GM19467 (cell line): ENCODE measurements at regions not wholly inside any gene's neighbourhood (a gene's known extent, or its start where the extent isn't known, plus 50 kb on each side); places are given as distances from the start of the nearest gene placed in this dataset.
"Not testable (repeated sequence)": the region's sequence is repeated elsewhere in the genome, so short reads cannot be mapped to it uniquely, and the experiment has no call there.

Experiments used
- ATAC-seq: cut with Tn5 transposase; IDR thresholded peaks from one replicate; pipeline ENCODE4 v1.9.1; 2021; ENCODE audit warnings: mild to moderate bottlenecking, moderate library complexity; ENCODE audit not compliant: unreplicated experiment

- ATAC-seq, result no peak
Observed at GRCh38 chr13:108082481-108082880, 132.9 kb downstream of the LIG4 start.

GRCh38 chr13:108077284-108077683 is 138.1 kb downstream of the LIG4 start:
- ATAC-seq, result no peak

GRCh38 chr13:108074429-108074828 is 140.9 kb downstream of the LIG4 start:
- not testable (repeated sequence) for ATAC-seq

GRCh38 chr13:108070925-108071324 is 144.4 kb downstream of the LIG4 start:
- ATAC-seq, result no peak

GRCh38 chr13:108070491-108070890 is 144.8 kb downstream of the LIG4 start:
- no peak for ATAC-seq

GRCh38 chr13:108069521-108070210 is 145.7 kb downstream of the LIG4 start:
- ATAC-seq, result no peak

GRCh38 chr13:108064372-108064771 is 151.0 kb downstream of the LIG4 start:
- not testable (repeated sequence) for ATAC-seq

- ATAC-seq, result no peak
Observed at GRCh38 chr13:108060111-108060510, 155.2 kb downstream of the LIG4 start.

GRCh38 chr13:108056278-108056677 is 159.1 kb downstream of the LIG4 start:
- no peak for ATAC-seq

GRCh38 chr13:108049211-108049610 is 166.1 kb downstream of the LIG4 start:
- ATAC-seq, result no peak

GRCh38 chr13:108044954-108045353 is 170.4 kb downstream of the LIG4 start:
- ATAC-seq, result no peak

- ATAC-seq, result not testable (repeated sequence)
Observed at GRCh38 chr13:108042866-108043265, 172.5 kb downstream of the LIG4 start.

- no peak for ATAC-seq
Observed at GRCh38 chr13:108037348-108037747, 178.0 kb downstream of the LIG4 start.

GRCh38 chr13:108036411-108036932 is 178.9 kb downstream of the LIG4 start:
- ATAC-seq, result no peak

- no peak for ATAC-seq
Observed at GRCh38 chr13:108034909-108035410, 180.4 kb downstream of the LIG4 start.

- ATAC-seq, result no peak
Observed at GRCh38 chr13:108033800-108034707, 181.3 kb downstream of the LIG4 start.

- no peak for ATAC-seq
Observed at GRCh38 chr13:108031865-108032264, 183.5 kb downstream of the LIG4 start.

GRCh38 chr13:108030769-108031168 is 184.6 kb downstream of the LIG4 start:
- no peak for ATAC-seq

- ATAC-seq, result no peak
Observed at GRCh38 chr13:108026680-108027410, 188.5 kb downstream of the LIG4 start.

GRCh38 chr13:108020027-108020426 is 195.3 kb downstream of the LIG4 start:
- no peak for ATAC-seq

GRCh38 chr13:108018371-108018870 is 196.9 kb downstream of the LIG4 start:
- ATAC-seq, result no peak
